ENCODE measurements at regions not wholly inside any gene's neighbourhood (a gene's known extent, or its start where the extent isn't known, plus 50 kb on each side); places are given as distances from the start of the nearest gene placed in this dataset.
"Not testable (repeated sequence)": the region's sequence is repeated elsewhere in the genome, so short reads cannot be mapped to it uniquely, and the experiment has no call there.

GRCh38 chr2:2721296-2721835 lies 390.3 kb upstream of the MYT1L start:
- no peak overlapping the region for H3K27ac ChIP-seq
- no peaks in the 10 kb centered on the region for H3K27me3 ChIP-seq (ENCODE audit: insufficient read depth, low read depth, severe bottlenecking)
- DNase-seq = no peak
- H3K4me3 ChIP-seq (ENCODE audit: low read depth, low read length) = no peak overlapping the region
- H3K36me3 ChIP-seq = no peaks in the 10 kb centered on the region
- no peaks in the 10 kb centered on the region for H3K9me3 ChIP-seq (ENCODE audit: severe bottlenecking)
- TF ChIP-seq CTCF (IDR thresholded peaks at IDR 0.05; ENCODE audit: low read depth, low read length) = no peak

- H3K9me3 ChIP-seq (ENCODE audit: severe bottlenecking); DNase-seq; H3K4me3 ChIP-seq (ENCODE audit: low read depth, low read length); H3K36me3 ChIP-seq; H3K27me3 ChIP-seq (ENCODE audit: insufficient read depth, low read depth, severe bottlenecking); H3K27ac ChIP-seq: not testable (repeated sequence)
These were observed 389.7 kb upstream of the MYT1L start for GRCh38 chr2:2720806-2721205.

- Histone ChIP-seq H3K36me3 (no peaks in the 10 kb centered on the region), H3K27ac (no peak overlapping the region), H3K27me3 (ENCODE audit: insufficient read depth, low read depth, severe bottlenecking) (no peaks in the 10 kb centered on the region), H3K4me3 (ENCODE audit: low read depth, low read length) (no peak overlapping the region), H3K9me3 (ENCODE audit: severe bottlenecking) (no peaks in the 10 kb centered on the region)
- no peak for DNase-seq
- TF ChIP-seq CTCF (IDR thresholded peaks at IDR 0.05; ENCODE audit: low read depth, low read length) = no peak
These were observed 389.3 kb upstream of the MYT1L start for GRCh38 chr2:2720351-2720750.

- Histone ChIP-seq H3K9me3 (ENCODE audit: severe bottlenecking) (no peaks in the 10 kb centered on the region), H3K27ac (no peak overlapping the region), H3K27me3 (ENCODE audit: insufficient read depth, low read depth, severe bottlenecking) (no peaks in the 10 kb centered on the region), H3K4me3 (ENCODE audit: low read depth, low read length) (no peak overlapping the region), H3K36me3 (no peaks in the 10 kb centered on the region)
- no peak for DNase-seq
- TF ChIP-seq CTCF (IDR thresholded peaks at IDR 0.05; ENCODE audit: low read depth, low read length) = no peak
These were observed 388.7 kb upstream of the MYT1L start for GRCh38 chr2:2719781-2720180.

- no peak overlapping the region for H3K4me3 ChIP-seq (ENCODE audit: low read depth, low read length)
- no peaks in the 10 kb centered on the region for H3K36me3 ChIP-seq
- H3K9me3 ChIP-seq (ENCODE audit: severe bottlenecking) = no peaks in the 10 kb centered on the region
- no peak for DNase-seq
- no peak for TF ChIP-seq CTCF (IDR thresholded peaks at IDR 0.05; ENCODE audit: low read depth, low read length)
- no peaks in the 10 kb centered on the region for H3K27me3 ChIP-seq (ENCODE audit: insufficient read depth, low read depth, severe bottlenecking)
- H3K27ac ChIP-seq = no peak overlapping the region
These were observed 387.9 kb upstream of the MYT1L start for GRCh38 chr2:2719015-2719414.

- no peak overlapping the region for H3K4me3 ChIP-seq (ENCODE audit: low read depth, low read length)
- H3K27me3 ChIP-seq (ENCODE audit: insufficient read depth, low read depth, severe bottlenecking) = no peaks in the 10 kb centered on the region
- H3K36me3 ChIP-seq = no peaks in the 10 kb centered on the region
- no peak for TF ChIP-seq CTCF (IDR thresholded peaks at IDR 0.05; ENCODE audit: low read depth, low read length)
- DNase-seq = no peak
- H3K27ac ChIP-seq = no peak overlapping the region
- no peaks in the 10 kb centered on the region for H3K9me3 ChIP-seq (ENCODE audit: severe bottlenecking)
These were observed 386.3 kb upstream of the MYT1L start for GRCh38 chr2:2717406-2717805.

Measured in WERI-Rb-1 (cell line).